PC-9 (cell line): ENCODE measurements at regions not wholly inside any gene's neighbourhood (a gene's known extent, or its start where the extent isn't known, plus 50 kb on each side); places are given as distances from the start of the nearest gene placed in this dataset.

Source experiments
- BruUV-seq: library from RNA; stranded (reverse); fragments of 400-500 nt; replicated peaks from 2 replicates; lab custom pipeline; 2021; lab: Mats Ljungman, UMichigan
- CTCF ChIA-PET: fragments of 300-600 bp; sonication (Branson Sonifier 250); formaldehyde crosslinking; loops from one replicate; lab custom pipeline; 2022; ENCODE audit warnings: antibody characterized with exemption; lab: Charles Lee
- POLR2A ChIA-PET: fragments of 300-600 bp; sonication (Branson Sonifier 250); formaldehyde crosslinking; loops from one replicate; lab custom pipeline; 2022; ENCODE audit warnings: antibody characterized with exemption; ENCODE audit not compliant: unreplicated experiment; lab: Charles Lee
- DNase-seq, 2 experiments: peaks; one replicate each; pipeline versions ENCODE4 v3.0.0 to v3.0.0-alpha.2; 2015 to 2022; ENCODE audit warnings: mixed read lengths in 1 of 2
- H2AFZ ChIP-seq: fragments of 200-600 bp; sonication (generic); 2 replicates; pipeline ENCODE4 v1.8.1; 2017; ENCODE audit warnings: antibody characterized with exemption
- H3F3A ChIP-seq: fragments of 200-600 bp; sonication (generic); 2 replicates; pipeline ENCODE4 v1.8.1; 2017; ENCODE audit warnings: antibody characterized with exemption, mild to moderate bottlenecking, low read depth; ENCODE audit not compliant: insufficient read depth
- H3K27ac ChIP-seq: fragments of 200-600 bp; sonication (generic); 2 replicates; pipeline ENCODE4 v1.6.1; 2016; ENCODE audit warnings: mixed run types
- H3K27me3 ChIP-seq: fragments of 200-600 bp; sonication (generic); 2 replicates; pipeline ENCODE4 v1.6.1; 2016; ENCODE audit warnings: low read depth, mixed run types; ENCODE audit not compliant: insufficient read depth
- H3K36me3 ChIP-seq: fragments of 200-600 bp; sonication (generic); 2 replicates; pipeline ENCODE4 v1.6.1; 2016; ENCODE audit warnings: low read depth, mixed run types
- H3K4me1 ChIP-seq: fragments of 200-600 bp; sonication (generic); replicated peaks from 2 replicates; pipeline ENCODE4 v1.6.1; 2016; ENCODE audit warnings: mixed run types; ENCODE audit not compliant: insufficient read depth
- H3K4me2 ChIP-seq: fragments of 200-600 bp; sonication (generic); 2 replicates; pipeline ENCODE4 v1.6.1; 2017; ENCODE audit warnings: mixed run types
- H3K4me3 ChIP-seq: fragments of 200-600 bp; sonication (generic); 2 replicates; pipeline ENCODE4 v1.6.1; 2016; ENCODE audit warnings: mixed run types
- H3K79me2 ChIP-seq: fragments of 200-600 bp; sonication (generic); 2 replicates; pipeline ENCODE4 v1.6.1; 2017; ENCODE audit warnings: low read depth, mixed run types
- H3K9me2 ChIP-seq: fragments of 200-600 bp; sonication (generic); 2 replicates; pipeline ENCODE4 v1.8.1; 2017; ENCODE audit warnings: mild to moderate bottlenecking; ENCODE audit not compliant: insufficient read depth
- H3K9me3 ChIP-seq: fragments of 200-600 bp; sonication (generic); 2 replicates; pipeline ENCODE4 v1.8.1; 2016; ENCODE audit warnings: low read depth; ENCODE audit not compliant: insufficient read depth
- H4K20me1 ChIP-seq: fragments of 200-600 bp; sonication (generic); 2 replicates; pipeline ENCODE4 v1.8.1; 2017; ENCODE audit not compliant: insufficient read depth
- EZH2 ChIP-seq: fragments of 200-600 bp; sonication (generic); IDR thresholded peaks from 2 replicates; pipeline ENCODE4 v1.8.0; 2017; ENCODE audit warnings: antibody characterized with exemption, low read depth
- intact Hi-C: fragments of 100-400 bp; cut with micrococcal nuclease; formaldehyde crosslinking; loops from one replicate; pipeline ENCODE4 v1.10.0; 2022; ENCODE audit not compliant: unreplicated experiment
- TF ChIP-seq, protein P1 (sequence below): fragments of 200-600 bp; sonication (generic); conservative IDR thresholded peaks from 2 replicates; pipeline ENCODE4 v1.6.1; 2017; ENCODE audit warnings: mixed run types, antibody characterized with exemption, mild to moderate bottlenecking, moderate library complexity

DNA sequence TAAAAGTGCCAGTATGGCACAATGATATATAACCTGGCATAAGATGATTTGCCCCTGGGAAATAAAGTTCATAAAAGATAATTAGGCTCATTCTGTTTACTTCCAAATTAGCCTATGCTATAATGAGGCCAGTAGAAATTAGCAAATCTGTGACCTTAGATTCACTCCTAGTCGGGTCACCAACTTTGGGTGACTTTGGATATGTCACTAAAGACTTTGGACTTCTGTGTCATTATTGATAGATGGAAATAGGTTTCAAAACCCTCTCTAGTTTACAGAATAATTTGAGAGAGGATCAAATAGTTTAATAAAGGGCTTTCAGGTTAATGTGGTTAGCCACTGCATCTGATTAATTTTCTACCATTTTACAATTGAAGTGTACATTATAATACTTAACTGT, 1869.3 kb upstream of the FLRT2 start:
- H3K79me2 ChIP-seq: no peaks in the 10 kb centered on the region
- H3K4me2 ChIP-seq: no peak overlapping the region
- no peaks in the 10 kb centered on the region for H3K9me2 ChIP-seq
- DNase-seq: no peak
- BruUV-seq: no TSS peak
- ChIA-PET CTCF (no interaction called here), POLR2A (no interaction called here)
- TF ChIP-seq, protein P1, sequence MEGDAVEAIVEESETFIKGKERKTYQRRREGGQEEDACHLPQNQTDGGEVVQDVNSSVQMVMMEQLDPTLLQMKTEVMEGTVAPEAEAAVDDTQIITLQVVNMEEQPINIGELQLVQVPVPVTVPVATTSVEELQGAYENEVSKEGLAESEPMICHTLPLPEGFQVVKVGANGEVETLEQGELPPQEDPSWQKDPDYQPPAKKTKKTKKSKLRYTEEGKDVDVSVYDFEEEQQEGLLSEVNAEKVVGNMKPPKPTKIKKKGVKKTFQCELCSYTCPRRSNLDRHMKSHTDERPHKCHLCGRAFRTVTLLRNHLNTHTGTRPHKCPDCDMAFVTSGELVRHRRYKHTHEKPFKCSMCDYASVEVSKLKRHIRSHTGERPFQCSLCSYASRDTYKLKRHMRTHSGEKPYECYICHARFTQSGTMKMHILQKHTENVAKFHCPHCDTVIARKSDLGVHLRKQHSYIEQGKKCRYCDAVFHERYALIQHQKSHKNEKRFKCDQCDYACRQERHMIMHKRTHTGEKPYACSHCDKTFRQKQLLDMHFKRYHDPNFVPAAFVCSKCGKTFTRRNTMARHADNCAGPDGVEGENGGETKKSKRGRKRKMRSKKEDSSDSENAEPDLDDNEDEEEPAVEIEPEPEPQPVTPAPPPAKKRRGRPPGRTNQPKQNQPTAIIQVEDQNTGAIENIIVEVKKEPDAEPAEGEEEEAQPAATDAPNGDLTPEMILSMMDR: no peak
- no peak for TF ChIP-seq EZH2
- H3K4me1 ChIP-seq: no peaks in the 10 kb centered on the region
- H4K20me1 ChIP-seq: no peaks in the 10 kb centered on the region
- no peaks in the 10 kb centered on the region for H3F3A ChIP-seq
- intact Hi-C loops: no loop called here
- H3K9me3 ChIP-seq: no peaks in the 10 kb centered on the region
- H3K36me3 ChIP-seq: no peaks in the 10 kb centered on the region
- no peak overlapping the region for H3K27ac ChIP-seq
- no peak overlapping the region for H2AFZ ChIP-seq
- no peaks in the 10 kb centered on the region for H3K27me3 ChIP-seq
- H3K4me3 ChIP-seq: no peak overlapping the region

DNA sequence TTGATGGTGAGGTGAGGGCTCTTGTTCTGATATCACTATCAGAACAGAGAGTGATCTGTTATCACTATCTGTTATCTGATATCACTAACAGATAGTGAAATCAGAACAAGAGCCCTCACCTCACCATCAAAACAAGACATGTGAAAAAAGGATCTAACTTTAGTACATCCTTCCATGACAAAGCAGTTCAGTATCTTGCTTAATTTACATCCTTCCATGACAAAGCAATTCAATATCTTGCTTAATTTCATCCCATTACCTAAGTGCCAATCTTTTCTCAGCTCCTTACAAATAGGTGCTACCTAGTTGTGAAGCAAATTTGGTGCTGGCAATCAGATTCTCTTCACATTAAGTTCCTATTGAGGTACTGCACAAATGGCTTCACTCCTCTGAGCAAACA, 1865.6 kb upstream of the FLRT2 start:
- intact Hi-C loops: no loop called here
- ChIA-PET POLR2A (no interaction called here), CTCF (no interaction called here)
- no peaks in the 10 kb centered on the region for H4K20me1 ChIP-seq
- H3K4me3 ChIP-seq: no peak overlapping the region
- DNase-seq: no peak
- H3K9me2 ChIP-seq: no peaks in the 10 kb centered on the region
- H3K27me3 ChIP-seq: no peaks in the 10 kb centered on the region
- no peaks in the 10 kb centered on the region for H3K79me2 ChIP-seq
- H3K36me3 ChIP-seq: no peaks in the 10 kb centered on the region
- H3K9me3 ChIP-seq: no peaks in the 10 kb centered on the region
- no peaks in the 10 kb centered on the region for H3F3A ChIP-seq
- H3K4me1 ChIP-seq: no peaks in the 10 kb centered on the region
- no peak overlapping the region for H3K4me2 ChIP-seq
- no peak overlapping the region for H3K27ac ChIP-seq
- BruUV-seq: no TSS peak
- H2AFZ ChIP-seq: no peak overlapping the region
- TF ChIP-seq, protein P1: no peak
- TF ChIP-seq EZH2: no peak

DNA sequence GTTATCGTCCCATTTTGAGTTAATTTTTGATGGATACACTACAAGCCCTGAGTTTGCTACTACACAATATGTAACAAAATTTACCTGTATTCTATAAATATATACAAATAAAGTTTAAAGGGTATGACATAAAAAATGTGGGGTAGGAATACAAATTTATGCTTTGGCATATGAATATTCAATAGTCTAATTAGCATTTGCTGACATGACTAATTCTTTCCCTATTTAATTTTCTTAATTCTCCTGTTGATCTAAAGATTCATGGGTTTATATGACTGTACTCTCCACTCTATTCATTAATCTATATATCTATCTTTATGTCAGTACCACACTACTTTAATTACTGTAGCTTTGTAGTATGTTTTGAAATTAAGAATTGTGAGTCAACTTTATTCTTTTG, 1840.7 kb upstream of the FLRT2 start:
- TF ChIP-seq EZH2: no peak
- TF ChIP-seq, protein P1: no peak
- DNase-seq: no peak
- no TSS peak for BruUV-seq
- no peak overlapping the region for H2AFZ ChIP-seq
- no peak overlapping the region for H3K4me2 ChIP-seq
- H3K79me2 ChIP-seq: no peaks in the 10 kb centered on the region
- intact Hi-C loops: no loop called here
- H3K27me3 ChIP-seq: no peaks in the 10 kb centered on the region
- no peak overlapping the region for H3K4me3 ChIP-seq
- no peaks in the 10 kb centered on the region for H4K20me1 ChIP-seq
- H3K4me1 ChIP-seq: no peaks in the 10 kb centered on the region
- H3K9me3 ChIP-seq: no peaks in the 10 kb centered on the region
- H3F3A ChIP-seq: no peaks in the 10 kb centered on the region
- H3K36me3 ChIP-seq: no peaks in the 10 kb centered on the region
- no peaks in the 10 kb centered on the region for H3K9me2 ChIP-seq
- H3K27ac ChIP-seq: no peak overlapping the region
- CTCF ChIA-PET: no interaction called here
- POLR2A ChIA-PET: no interaction called here
